NCI-H1930 (cell line): ENCODE measurements at regions not wholly inside any gene's neighbourhood (a gene's known extent, or its start where the extent isn't known, plus 50 kb on each side); places are given as distances from the start of the nearest gene placed in this dataset.
"Not testable (repeated sequence)": the region's sequence is repeated elsewhere in the genome, so short reads cannot be mapped to it uniquely, and the experiment has no call there.

Experiments
- DNase-seq, 2 experiments: peaks; one replicate each; lab custom pipeline; 2025; lab: John Stamatoyannopoulos, UW

GRCh38 chr3:176628101-176628639, 569.1 kb downstream of the TBL1XR1 start:
- no peak for DNase-seq

GRCh38 chr3:176623468-176624150, 573.7 kb downstream of the TBL1XR1 start:
- DNase-seq: no peak

DNA sequence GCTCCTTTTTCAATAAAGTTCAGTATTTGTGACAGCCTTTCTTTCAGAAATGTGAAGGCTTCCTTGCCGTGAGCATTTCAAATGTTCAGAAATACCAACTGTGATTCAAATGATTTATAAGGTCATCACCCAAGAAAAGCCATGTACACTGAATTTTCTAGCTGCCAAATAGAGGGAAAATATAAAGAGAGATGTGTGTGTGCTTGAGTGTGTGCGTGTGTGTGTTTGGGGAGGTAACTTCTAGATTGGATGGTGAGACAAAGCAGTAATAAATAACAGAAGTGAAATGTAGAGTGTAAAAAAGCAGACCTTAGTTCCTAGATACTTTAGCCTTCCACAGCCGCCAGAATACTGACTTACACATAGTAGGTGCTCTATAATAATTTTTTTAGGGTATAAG, 577.4 kb downstream of the TBL1XR1 start:
- no peak for DNase-seq

DNA sequence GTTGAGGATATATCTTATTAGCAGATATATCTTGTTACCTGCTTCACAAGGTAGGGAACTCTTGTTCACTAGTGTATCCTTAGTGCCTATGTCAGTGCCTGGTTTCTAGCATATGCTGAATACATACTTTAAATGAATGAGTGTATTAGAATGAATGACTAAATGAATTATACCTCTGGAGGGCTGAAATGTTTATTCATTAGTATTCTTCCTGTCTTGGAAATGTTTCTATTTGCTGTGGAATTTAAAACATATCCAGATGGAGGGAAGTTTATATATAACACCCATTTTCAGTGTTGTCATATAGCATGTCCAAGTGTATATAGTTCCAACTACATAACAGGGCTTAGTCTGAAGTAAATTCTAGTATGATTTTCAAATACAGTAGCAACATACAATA, 581.5 kb downstream of the TBL1XR1 start:
- no peak for DNase-seq

DNA sequence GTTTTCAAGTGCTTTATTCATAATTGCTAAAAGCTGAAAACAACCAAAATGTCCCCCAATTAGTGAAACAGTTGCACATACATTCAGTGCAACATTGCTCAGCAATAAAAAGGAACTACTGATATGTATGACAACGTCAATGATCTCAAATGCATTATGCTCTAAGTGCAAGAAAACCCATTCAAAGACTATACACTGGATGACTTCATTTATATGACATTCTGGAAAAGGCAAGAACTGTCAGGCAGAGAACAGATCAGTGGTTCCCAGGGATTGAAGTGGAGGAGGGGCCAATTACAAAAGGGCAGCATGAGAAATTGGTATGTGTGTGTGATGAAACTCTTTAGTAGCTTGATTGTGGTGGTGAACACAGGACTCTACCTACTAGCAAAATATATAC, 585.6 kb downstream of the TBL1XR1 start:
- no peak for DNase-seq

- no peak for DNase-seq
Observed at GRCh38 chr3:176609361-176609760, 587.9 kb downstream of the TBL1XR1 start.

GRCh38 chr3:176605553-176605952, 591.7 kb downstream of the TBL1XR1 start:
- not testable (repeated sequence) for DNase-seq

DNA sequence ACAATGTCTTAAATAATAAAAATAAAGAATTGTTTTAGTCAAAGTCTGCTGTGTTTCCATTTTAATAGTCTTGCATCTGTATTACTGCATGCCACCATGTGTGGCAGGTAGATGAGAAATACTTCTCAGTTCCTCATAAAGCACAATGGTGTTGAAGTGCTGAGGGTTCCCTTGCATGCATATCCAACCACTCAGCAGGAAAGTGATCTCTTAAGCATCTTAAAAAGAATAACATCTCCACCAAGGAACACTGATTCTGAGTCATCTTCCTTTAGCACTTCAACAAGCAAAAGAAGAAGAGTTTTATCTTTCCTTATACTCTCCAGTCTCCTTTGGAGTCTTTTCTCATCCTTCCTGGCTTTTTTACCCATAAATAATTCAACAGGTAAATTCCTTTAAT, 602.0 kb downstream of the TBL1XR1 start:
- DNase-seq: no peak

DNA sequence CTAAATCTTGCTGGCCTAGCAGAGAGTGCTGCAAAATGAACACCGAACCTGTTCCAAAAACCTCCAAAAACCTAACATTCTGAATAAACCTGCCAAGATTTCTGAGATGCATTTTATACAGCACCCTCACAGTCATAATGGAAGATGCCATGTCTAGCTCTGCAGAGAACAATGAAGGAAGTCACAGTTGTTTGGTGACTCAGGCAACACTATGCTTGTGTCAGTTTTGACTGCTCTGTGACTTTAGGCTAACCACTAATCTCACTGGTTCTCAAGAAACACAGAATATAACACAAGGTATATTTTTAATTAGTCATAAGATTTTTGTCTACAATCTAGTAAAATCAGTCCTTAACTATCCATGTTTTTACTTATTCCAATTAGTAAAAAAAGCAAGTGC, 606.6 kb downstream of the TBL1XR1 start:
- no peak for DNase-seq

DNA sequence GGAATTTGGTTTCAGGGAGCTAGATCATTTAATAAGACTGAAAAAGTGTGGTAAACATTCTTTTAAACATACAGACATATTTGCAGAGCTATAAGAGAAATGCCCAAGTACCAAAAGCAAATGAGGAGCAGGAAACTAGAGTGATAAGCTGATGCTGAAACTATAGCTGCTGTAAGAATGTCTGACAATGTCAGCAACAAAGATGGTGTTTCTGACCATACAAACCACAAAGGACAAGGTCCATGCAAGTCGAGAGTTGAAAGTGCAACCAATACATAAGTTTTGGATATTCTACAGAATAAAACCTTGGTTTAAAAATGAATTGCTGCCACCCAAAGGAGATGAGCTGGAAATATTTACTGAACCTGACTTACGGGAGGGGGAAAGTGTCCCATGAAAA, 610.2 kb downstream of the TBL1XR1 start:
- no peak for DNase-seq

GRCh38 chr3:176584413-176585176, 612.7 kb downstream of the TBL1XR1 start:
- no peak for DNase-seq

DNA sequence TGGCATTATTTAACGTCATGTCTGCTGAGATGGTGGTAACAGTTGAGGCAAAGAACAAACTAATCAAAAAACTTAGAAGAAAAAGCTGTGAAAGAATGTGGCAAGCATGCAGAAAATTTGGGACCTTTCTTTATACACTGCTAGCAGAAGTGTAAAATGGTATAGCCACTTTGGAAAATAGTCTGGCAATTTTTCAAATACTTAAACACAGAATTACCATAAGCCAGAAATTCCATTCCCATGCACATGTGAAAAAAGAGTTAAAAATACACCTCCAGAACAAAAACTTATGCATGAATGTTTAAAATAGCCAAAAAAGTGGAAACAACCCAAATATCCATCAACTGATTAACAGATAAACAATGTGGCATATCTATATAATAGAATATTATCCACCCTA, 613.3 kb downstream of the TBL1XR1 start:
- DNase-seq: no peak

- DNase-seq: no peak
Observed at GRCh38 chr3:176581589-176581988, 615.7 kb downstream of the TBL1XR1 start.

DNA sequence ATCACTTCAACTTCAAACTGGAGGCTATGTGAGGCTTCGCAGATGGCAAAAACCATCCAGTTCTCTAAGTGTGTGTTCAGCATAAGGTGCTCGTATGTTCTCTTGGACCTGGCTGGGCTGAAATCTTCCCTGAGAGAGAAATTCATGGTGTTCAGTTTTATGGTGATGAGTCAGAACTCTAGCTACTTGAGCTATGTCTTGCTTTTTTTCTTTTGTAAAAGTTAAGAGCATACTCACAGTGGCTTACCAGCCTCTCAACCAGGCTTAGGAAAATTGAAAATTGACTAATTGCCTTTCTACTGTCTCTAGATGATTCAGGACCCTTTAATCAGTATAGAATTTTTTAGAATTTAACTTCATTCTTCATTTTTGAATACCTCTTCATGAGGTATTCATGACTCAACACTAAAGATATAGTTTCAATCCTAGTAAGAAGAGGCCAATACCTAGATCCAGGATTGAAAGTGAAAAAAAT, 617.5 kb downstream of the TBL1XR1 start:
- DNase-seq: no peak

DNA sequence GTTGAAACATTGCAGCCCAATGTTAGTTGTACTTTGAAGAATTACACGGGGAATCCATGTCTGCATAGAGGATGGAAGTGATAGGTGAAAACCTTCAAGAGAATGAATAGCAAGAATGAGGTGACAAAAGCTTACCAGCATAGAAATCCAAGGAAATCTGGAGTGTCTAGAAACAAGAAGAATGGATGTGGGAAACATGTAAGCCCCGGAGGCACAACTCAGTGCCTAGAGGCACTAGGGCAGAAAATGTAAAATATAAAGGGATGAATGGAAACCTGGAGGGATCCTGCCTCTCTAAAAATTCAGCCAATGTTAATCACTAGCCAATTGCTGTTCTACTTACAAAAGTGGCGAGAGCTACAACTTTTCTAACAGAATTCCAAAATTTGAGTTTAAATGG, 619.0 kb downstream of the TBL1XR1 start:
- DNase-seq: no peak

DNA sequence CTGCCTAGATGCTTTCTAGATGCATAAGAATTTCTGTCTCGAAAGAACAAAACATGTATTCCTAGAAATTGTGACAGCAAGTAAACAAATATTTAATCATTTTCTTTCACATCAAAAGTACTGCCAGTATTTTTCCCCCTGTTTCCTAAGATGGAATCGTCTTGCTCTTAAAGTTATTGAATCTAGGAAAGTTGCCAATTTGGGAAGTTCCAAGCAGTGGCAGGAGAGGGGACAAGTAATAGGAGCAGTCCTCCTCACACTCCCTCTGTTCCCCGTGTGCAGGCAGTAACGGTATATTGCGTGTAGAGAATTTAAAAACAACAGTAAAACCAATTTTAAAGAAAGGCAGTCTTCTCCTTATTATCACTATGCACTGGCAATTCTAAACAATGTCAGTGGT, 619.8 kb downstream of the TBL1XR1 start:
- no peak for DNase-seq

- DNase-seq: no peak
Observed at GRCh38 chr3:176574786-176575185, 622.5 kb downstream of the TBL1XR1 start.

DNA sequence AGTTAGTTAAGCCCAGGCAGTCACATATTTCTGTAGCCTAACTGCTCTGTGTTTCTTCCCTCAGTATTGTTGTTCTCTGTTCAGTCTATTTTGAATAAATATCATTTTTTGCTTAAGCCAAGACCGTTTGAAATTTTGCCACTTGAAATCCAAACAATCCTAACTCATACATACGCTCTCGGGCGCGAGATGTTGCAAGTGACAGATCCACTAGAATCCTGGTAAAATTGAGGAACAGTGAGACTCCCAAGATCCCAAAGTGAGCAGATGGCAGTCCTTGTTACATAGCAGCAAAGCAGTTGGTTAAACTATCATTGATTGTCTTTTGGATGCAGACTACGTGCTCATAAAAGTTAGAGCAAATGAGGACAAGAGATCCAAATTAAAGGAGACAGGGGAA, 625.4 kb downstream of the TBL1XR1 start:
- DNase-seq: no peak

DNA sequence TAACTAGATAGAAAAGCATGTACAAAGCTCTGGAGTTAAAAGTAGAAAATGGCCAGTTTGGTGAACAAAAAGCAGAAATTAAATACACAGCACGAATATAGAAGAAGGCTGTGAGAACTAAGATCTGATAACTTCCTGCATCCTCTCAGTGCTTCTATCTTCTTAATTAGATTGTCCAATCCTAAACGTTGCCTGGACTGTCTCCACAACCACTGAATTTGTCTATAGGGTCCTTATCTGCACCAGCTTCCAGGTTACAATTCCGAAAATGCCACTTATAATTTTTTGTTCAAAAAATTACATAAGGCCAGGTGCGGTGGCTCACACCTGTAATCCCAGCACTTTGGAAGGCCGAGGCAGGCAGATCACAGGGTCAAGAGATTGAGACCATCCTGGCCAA, 626.3 kb downstream of the TBL1XR1 start:
- DNase-seq: no peak

- no peak for DNase-seq
Observed at GRCh38 chr3:176568189-176568588, 629.1 kb downstream of the TBL1XR1 start.

DNA sequence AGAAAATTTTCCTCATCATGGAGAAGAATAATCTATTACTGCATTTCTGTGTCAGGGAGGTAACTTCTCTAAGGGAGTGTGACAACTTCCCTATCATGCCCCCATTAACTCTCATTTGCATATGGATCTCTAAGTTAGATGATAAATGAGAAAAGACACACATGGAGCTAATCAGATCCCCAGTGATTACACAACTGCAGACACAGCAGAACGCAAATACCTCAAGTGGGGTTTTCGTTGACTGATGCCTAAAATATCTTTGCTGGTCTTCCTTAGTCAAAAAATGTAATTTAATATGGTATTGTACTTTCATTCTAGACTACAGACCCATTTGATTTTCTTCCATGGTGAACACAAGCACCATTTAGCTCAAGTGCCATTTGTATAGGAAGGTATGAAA, 630.5 kb downstream of the TBL1XR1 start:
- DNase-seq: no peak

- DNase-seq: no peak
Observed at GRCh38 chr3:176562331-176562730, 635.0 kb downstream of the TBL1XR1 start.

DNA sequence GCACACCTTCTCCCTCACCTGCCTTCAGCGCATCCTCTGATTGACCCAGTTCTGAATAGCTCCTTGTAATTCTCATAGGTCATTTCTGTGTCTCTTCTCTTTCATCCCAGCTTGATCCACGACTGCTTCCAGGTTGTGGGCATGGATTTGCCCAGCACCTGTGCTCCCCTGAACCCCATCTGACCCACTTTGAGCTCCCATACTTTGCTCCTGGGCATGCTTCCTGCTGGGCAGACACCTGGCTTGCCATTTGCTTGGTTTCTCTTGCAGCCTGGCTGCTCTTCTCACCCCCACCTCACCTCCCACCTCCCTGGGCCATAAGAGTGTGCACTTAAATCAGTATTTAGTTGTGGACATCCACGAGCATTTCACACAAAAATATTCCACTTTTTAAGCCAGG, 635.5 kb downstream of the TBL1XR1 start:
- no peak for DNase-seq
